HepG2 (cell line): ENCODE measurements at regions not wholly inside any gene's neighbourhood (a gene's known extent, or its start where the extent isn't known, plus 50 kb on each side); places are given as distances from the start of the nearest gene placed in this dataset.

ENCODE experiments used
- CEBPB ChIP-seq: IDR thresholded peaks from 2 replicates; pipeline ENCODE4 v1.6.1; 2011; ENCODE audit warnings: low read depth, low read length, improper control_type of control experiment, borderline replicate concordance
- EZH2 ChIP-seq: conservative IDR thresholded peaks from 2 replicates; pipeline ENCODE4 v1.6.1; 2012; ENCODE audit warnings: mild to moderate bottlenecking, low read depth, low read length, moderate library complexity
- KAT8 ChIP-seq: IDR thresholded peaks from 2 replicates; pipeline ENCODE4 v1.6.1; 2016; ENCODE audit warnings: missing genetic modification reagents, missing compliant biosample characterization
- KLF13 ChIP-seq: sonication (generic); formaldehyde crosslinking; IDR thresholded peaks from 2 replicates; pipeline ENCODE4 v1.4.0; 2020; ENCODE audit warnings: mild to moderate bottlenecking, missing genetic modification reagents
- KLF6 ChIP-seq: IDR thresholded peaks from 2 replicates; pipeline ENCODE4 v1.8.0; 2016; ENCODE audit warnings: missing biosample characterization, missing genetic modification reagents
- POLR2A ChIP-seq, 2 experiments: IDR thresholded peaks; 2 replicates each; pipeline ENCODE4 v1.6.1; 2011; ENCODE audit warnings: low read depth in 2 of 2, low read length in 2 of 2, mild to moderate bottlenecking in 1 of 2, moderate library complexity in 1 of 2; ENCODE audit not compliant: insufficient read depth in 1 of 2
- RCOR2 ChIP-seq: IDR thresholded peaks from 2 replicates; pipeline ENCODE4 v1.6.1; 2016; ENCODE audit warnings: missing biosample characterization, missing genetic modification reagents
- RNF2 ChIP-seq: fragments of 450-650 bp; conservative IDR thresholded peaks from 2 replicates; pipeline ENCODE4 v1.6.1; 2016; ENCODE audit warnings: low read depth
- TAF15 ChIP-seq: fragments of 200-400 bp; formaldehyde crosslinking; IDR thresholded peaks from one replicate; pipeline ENCODE4 v1.6.1; 2018; ENCODE audit warnings: mild to moderate bottlenecking, low read depth, low read length; ENCODE audit not compliant: poor library complexity, severe bottlenecking
- TF ChIP-seq, protein P1 (sequence below): sonication (generic); formaldehyde crosslinking; IDR thresholded peaks from 2 replicates; pipeline ENCODE4 v1.4.0; 2020; ENCODE audit warnings: missing genetic modification reagents, mild to moderate bottlenecking, borderline replicate concordance
- TF ChIP-seq, protein P2 (sequence below): sonication (generic); formaldehyde crosslinking; IDR thresholded peaks from 2 replicates; pipeline ENCODE4 v1.5.0; 2020; ENCODE audit warnings: mild to moderate bottlenecking, missing genetic modification reagents, moderate library complexity
- TF ChIP-seq, protein P3 (sequence below), 2 experiments: sonication (generic) in 1 of 2; formaldehyde crosslinking in 1 of 2; IDR thresholded peaks; 2 replicates each; pipeline versions ENCODE4 v1.4.0 to v1.6.1; 2018 to 2020; ENCODE audit warnings: missing genetic modification reagents in 2 of 2, borderline replicate concordance in 1 of 2, low read depth in 1 of 2, mild to moderate bottlenecking in 1 of 2, missing biosample characterization in 1 of 2

DNA sequence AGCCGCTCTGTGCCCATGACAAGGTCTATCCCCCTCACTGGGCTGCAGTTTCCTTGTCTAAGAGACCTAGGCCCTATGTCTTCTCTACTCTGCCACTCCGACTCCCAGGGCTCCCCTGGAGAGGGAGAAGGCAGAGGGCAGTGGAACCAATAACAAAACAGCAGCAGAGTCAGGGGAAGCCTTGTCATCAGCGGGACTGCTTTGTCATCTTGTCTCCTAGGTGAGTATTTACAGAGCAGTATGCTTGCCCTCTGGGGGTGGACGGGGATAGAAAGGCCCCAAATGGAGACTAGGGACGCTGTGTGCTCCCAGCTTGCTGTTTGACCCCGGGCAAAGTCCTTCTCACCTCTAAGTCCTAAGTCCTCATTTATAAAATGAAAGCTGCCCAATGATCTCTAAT is 318.5 kb downstream of the CDK5RAP2 start:
- TF ChIP-seq, protein P1, sequence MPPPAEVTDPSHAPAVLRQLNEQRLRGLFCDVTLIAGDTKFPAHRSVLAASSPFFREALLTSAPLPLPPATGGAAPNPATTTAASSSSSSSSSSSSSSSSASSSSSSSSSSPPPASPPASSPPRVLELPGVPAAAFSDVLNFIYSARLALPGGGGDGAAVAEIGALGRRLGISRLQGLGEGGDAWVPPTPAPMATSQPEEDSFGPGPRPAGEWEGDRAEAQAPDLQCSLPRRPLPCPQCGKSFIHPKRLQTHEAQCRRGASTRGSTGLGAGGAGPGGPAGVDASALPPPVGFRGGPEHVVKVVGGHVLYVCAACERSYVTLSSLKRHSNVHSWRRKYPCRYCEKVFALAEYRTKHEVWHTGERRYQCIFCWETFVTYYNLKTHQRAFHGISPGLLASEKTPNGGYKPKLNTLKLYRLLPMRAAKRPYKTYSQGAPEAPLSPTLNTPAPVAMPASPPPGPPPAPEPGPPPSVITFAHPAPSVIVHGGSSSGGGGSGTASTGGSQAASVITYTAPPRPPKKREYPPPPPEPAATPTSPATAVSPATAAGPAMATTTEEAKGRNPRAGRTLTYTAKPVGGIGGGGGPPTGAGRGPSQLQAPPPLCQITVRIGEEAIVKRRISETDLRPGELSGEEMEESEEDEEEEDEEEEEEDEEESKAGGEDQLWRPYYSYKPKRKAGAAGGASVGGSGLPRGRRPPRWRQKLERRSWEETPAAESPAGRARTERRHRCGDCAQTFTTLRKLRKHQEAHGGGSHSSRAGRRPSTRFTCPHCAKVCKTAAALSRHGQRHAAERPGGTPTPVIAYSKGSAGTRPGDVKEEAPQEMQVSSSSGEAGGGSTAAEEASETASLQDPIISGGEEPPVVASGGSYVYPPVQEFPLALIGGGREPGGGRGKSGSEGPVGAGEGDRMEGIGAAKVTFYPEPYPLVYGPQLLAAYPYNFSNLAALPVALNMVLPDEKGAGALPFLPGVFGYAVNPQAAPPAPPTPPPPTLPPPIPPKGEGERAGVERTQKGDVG (CRISPR knock-in tag): no peak
- TF ChIP-seq KLF13 (CRISPR knock-in tag): no peak
- no peak for TF ChIP-seq KAT8 (CRISPR knock-in tag)
- TF ChIP-seq TAF15: no peak
- TF ChIP-seq RNF2: no peak
- no peak for TF ChIP-seq RCOR2 (CRISPR knock-in tag)
- TF ChIP-seq EZH2: no peak
- TF ChIP-seq, protein P2, sequence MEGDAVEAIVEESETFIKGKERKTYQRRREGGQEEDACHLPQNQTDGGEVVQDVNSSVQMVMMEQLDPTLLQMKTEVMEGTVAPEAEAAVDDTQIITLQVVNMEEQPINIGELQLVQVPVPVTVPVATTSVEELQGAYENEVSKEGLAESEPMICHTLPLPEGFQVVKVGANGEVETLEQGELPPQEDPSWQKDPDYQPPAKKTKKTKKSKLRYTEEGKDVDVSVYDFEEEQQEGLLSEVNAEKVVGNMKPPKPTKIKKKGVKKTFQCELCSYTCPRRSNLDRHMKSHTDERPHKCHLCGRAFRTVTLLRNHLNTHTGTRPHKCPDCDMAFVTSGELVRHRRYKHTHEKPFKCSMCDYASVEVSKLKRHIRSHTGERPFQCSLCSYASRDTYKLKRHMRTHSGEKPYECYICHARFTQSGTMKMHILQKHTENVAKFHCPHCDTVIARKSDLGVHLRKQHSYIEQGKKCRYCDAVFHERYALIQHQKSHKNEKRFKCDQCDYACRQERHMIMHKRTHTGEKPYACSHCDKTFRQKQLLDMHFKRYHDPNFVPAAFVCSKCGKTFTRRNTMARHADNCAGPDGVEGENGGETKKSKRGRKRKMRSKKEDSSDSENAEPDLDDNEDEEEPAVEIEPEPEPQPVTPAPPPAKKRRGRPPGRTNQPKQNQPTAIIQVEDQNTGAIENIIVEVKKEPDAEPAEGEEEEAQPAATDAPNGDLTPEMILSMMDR (CRISPR knock-in tag): no peak
- no peak for TF ChIP-seq KLF6
- TF ChIP-seq, protein P3, sequence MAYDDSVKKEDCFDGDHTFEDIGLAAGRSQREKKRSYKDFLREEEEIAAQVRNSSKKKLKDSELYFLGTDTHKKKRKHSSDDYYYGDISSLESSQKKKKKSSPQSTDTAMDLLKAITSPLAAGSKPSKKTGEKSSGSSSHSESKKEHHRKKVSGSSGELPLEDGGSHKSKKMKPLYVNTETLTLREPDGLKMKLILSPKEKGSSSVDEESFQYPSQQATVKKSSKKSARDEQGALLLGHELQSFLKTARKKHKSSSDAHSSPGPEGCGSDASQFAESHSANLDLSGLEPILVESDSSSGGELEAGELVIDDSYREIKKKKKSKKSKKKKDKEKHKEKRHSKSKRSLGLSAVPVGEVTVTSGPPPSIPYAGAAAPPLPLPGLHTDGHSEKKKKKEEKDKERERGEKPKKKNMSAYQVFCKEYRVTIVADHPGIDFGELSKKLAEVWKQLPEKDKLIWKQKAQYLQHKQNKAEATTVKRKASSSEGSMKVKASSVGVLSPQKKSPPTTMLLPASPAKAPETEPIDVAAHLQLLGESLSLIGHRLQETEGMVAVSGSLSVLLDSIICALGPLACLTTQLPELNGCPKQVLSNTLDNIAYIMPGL (CRISPR knock-in tag; IDR thresholded peaks at IDR 0.05; ENCODE audit: borderline replicate concordance in 1 of 2, low read depth in 1 of 2): no peak
- TF ChIP-seq POLR2A (IDR thresholded peaks at IDR 0.05; ENCODE audit: insufficient read depth in 1 of 2, low read depth in 2 of 2, low read length in 2 of 2): no peak
- no peak for TF ChIP-seq CEBPB
